NCI-H2171 (cell line): ENCODE measurements at regions not wholly inside any gene's neighbourhood (a gene's known extent, or its start where the extent isn't known, plus 50 kb on each side); places are given as distances from the start of the nearest gene placed in this dataset.
"Not testable (repeated sequence)": the region's sequence is repeated elsewhere in the genome, so short reads cannot be mapped to it uniquely, and the experiment has no call there.

Experiments
- DNase-seq: peaks from one replicate; lab custom pipeline; 2025; lab: John Stamatoyannopoulos, UW

DNA sequence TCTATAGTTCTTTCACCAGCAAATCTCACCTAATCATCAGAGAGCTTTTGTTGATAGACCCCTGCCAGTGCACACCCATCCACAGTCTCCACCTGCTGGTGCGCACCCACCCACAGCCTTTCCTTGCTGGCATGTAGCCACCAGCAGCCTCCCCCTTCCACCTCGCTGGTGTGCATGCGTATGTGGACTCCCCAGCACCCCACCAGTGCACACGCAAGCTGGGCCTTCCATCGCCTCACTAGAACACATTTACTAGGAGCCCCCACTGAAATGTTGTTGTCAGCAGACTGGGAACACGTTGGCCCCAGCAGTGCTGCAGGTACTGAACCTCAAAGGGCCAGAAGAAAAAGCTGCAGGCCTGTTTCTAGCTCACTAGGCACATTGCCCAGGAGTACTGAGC, 104.9 kb upstream of the ZWINT start:
- no peak for DNase-seq

DNA sequence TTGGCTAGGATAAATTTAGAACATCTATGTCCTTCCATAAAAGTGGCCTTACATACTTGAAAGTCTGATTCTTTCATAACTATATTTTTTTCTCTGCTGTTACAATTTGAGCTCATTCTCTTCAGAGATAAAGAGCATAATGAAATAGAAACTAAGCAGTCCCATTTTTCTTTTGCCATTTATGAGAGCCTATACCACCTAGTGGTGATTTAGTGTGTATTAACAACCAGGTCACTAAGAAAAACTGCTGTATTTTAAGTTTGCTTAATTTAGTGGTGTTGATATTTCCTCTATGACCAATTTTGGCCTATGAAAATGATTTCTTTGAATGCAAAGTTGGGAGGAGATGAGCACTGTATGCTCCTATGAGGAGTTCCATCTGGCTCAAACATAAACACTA, 88.7 kb upstream of the ZWINT start:
- DNase-seq = no peak

DNA sequence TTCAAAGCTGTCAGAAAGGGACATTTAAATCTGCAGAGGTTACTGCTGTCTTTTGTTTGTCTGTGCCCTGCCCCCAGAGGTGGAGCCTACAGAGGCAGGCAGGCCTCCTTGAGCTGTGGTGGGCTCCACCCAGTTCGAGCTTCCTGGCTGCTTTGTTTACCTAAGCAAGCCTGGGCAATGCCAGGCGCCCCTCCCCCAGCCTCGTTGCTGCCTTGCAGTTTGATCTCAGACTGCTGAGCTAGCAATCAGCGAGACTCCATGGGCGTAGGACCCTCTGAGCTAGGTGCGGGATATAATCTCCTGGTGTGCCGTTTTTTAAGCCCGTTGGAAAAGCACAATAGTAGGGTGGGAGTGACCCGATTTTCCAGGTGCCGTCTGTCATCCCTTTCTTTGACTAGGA, 86.6 kb upstream of the ZWINT start:
- DNase-seq = not testable (repeated sequence)

DNA sequence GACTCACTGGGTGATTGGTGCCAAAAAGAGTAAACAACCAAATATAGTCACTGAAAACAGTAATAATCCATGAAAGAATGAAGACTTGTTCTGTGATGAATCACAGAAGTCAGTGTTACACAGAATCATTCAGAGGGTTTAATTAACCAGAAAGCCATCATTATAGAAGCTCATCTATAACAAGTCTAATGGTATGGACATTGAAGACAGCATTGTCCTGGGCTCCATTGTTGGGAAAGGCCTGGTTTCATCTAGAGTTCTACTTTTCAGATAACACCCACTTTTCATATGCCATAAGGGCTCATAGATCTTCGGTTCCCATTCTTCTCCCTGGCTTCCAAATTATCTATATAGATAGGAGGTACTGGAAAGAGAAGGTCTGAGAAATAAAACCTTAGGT, 80.3 kb upstream of the ZWINT start:
- not testable (repeated sequence) for DNase-seq
